NOMO-1 (cell line): ENCODE measurements at regions not wholly inside any gene's neighbourhood (a gene's known extent, or its start where the extent isn't known, plus 50 kb on each side); places are given as distances from the start of the nearest gene placed in this dataset.
"Not testable (repeated sequence)": the region's sequence is repeated elsewhere in the genome, so short reads cannot be mapped to it uniquely, and the experiment has no call there.

Experiments
- DNase-seq, 2 experiments: peaks; one replicate each; lab custom pipeline; 2025; ENCODE audit not compliant: unreplicated experiment in 2 of 2; lab: John Stamatoyannopoulos, UW

DNA sequence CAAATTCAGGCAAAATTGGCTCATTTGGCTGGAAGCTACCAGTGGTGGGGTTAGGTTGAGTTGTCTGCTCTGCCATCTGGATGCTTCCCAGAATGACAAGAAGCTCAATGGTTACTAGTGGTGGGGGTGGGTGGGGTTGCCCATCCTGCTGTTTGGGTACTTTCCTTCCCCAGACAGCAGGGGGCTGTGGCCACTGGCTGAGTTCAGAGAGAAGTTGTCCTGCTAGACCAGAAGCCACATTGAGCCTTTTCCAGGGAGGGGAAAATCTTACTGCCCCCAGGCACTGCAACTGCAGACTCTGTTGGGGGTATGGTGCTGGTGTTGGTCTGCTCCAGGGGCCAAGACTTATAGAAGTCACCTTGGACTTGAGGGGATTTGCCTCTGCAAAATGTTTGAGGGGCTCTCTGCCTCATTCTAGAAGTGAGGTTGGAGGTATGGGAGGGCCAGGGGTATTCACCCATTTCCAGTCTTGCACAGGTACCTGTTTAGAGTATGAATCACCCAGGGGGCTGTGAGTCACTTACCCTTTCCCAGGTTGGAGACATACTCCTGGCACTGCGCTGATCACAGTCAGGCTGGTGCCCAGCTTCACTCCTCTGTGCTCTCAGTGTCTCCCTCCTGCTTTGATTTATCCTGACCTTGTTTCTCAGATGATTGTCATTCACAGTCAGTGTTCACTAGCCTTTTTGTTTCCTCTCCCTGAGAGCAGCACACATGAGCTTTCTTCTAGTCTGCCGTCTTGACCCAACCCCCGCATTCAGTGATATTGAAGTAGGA is 89.1 kb upstream of the NEGR1 start:
- no peak for DNase-seq

GRCh38 chr1:72370836-72371235 is 88.5 kb upstream of the NEGR1 start:
- DNase-seq = not testable (repeated sequence)

- DNase-seq = peak in 1 of 2 experiments; percentile 3
These were observed 86.9 kb upstream of the NEGR1 start for GRCh38 chr1:72369069-72369757.

GRCh38 chr1:72366466-72366865 is 84.1 kb upstream of the NEGR1 start:
- peak; percentile 77 to 92 for DNase-seq

- DNase-seq = no peak
These were observed 83.4 kb upstream of the NEGR1 start for GRCh38 chr1:72365693-72366092.

DNA sequence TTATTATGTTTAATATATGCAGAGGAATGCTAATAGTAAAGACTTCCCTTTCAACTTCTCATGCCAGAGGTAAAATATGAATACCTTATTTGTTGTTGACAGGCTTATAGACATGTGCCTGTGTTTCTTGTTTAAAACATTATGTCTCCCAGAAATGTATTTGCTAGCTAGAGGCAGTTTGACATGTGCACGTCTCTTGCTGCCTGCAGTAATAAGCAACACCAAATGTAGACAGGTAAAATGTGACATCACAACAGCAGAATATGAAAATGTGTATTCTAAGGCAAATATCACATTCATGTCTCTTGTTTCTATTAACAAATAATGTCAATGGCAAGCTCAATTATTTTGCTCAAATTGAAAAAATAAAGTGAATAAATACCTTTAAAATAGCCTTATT is 80.2 kb upstream of the NEGR1 start:
- DNase-seq = no peak

GRCh38 chr1:72357411-72357810 is 75.1 kb upstream of the NEGR1 start:
- DNase-seq = no peak

- no peak for DNase-seq
These were observed 73.6 kb upstream of the NEGR1 start for GRCh38 chr1:72355899-72356298.

DNA sequence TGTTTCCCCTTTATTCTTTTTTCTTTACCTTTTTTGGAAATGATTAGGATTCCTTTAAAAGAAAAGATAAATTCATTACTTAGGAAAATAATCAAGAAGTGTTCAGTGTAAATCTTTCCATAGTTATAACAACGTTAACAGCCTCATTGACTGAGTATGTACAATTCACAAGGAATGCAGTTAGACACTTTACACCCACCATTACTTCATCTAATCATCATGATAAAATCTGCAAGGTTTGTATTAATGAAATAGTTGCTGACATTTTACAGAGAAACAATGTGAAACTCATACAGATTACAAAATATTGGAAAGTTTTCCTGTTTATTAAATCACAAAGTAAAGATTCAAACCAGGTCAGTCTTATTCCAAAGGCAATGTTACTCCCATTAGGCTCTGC is 59.3 kb upstream of the NEGR1 start:
- DNase-seq = no peak

GRCh38 chr1:72336776-72337175 is 54.4 kb upstream of the NEGR1 start:
- DNase-seq = no peak
